H1 (cell line): ENCODE measurements at regions not wholly inside any gene's neighbourhood (a gene's known extent, or its start where the extent isn't known, plus 50 kb on each side); places are given as distances from the start of the nearest gene placed in this dataset.

Experiments
- CTCF ChIA-PET: fragments of 300-600 bp; sonication (Branson Sonifier 250); formaldehyde crosslinking; loops from one replicate; lab custom pipeline; 2021; ENCODE audit not compliant: partially characterized antibody; lab: Charles Lee
- POLR2A ChIA-PET: fragments of 300-600 bp; sonication (Branson Sonifier 250); formaldehyde crosslinking; loops from one replicate; lab custom pipeline; 2021; ENCODE audit warnings: inconsistent platforms; ENCODE audit not compliant: partially characterized antibody; lab: Charles Lee
- DNase-seq, 2 experiments: peaks; one replicate each; pipeline versions ENCODE4 v3.0.0 to v3.0.0-alpha.2; 2010 to 2022; ENCODE audit warnings: low spot score in 2 of 2, low read depth in 1 of 2, mixed read lengths in 1 of 2
- FAIRE-seq: peaks from 2 replicates; lab custom pipeline; 2011; peaks lifted over from hg19 to GRCh38; lab: Jason Lieb, UNC
- H2AFZ ChIP-seq: 2 replicates; pipeline ENCODE4 v1.8.1; 2012; ENCODE audit warnings: low read length, inconsistent platforms
- H2AK5ac ChIP-seq: 2 replicates; pipeline ENCODE4 v1.6.1; 2013; ENCODE audit warnings: low read depth, low read length
- H2BK120ac ChIP-seq: replicated peaks from 2 replicates; pipeline ENCODE3; 2013; ENCODE audit warnings: low read depth, low read length, inconsistent platforms
- H2BK12ac ChIP-seq: 2 replicates; pipeline ENCODE4 v1.6.1; 2013; ENCODE audit warnings: low read depth, low read length
- H2BK15ac ChIP-seq: 2 replicates; pipeline ENCODE4 v1.6.1; 2013; ENCODE audit warnings: low read length
- H2BK20ac ChIP-seq: 2 replicates; pipeline ENCODE4 v1.6.1; 2013; ENCODE audit warnings: low read length
- H2BK5ac ChIP-seq: 2 replicates; pipeline ENCODE4 v1.6.1; 2013; ENCODE audit warnings: low read depth, low read length
- H3K14ac ChIP-seq: 2 replicates; pipeline ENCODE4 v1.6.1; 2013; ENCODE audit warnings: inconsistent platforms; ENCODE audit not compliant: insufficient read length
- H3K18ac ChIP-seq: 2 replicates; pipeline ENCODE4 v1.6.1; 2013; ENCODE audit warnings: low read length; ENCODE audit errors: extremely low read depth
- H3K23ac ChIP-seq: 2 replicates; pipeline ENCODE4 v1.6.1; 2013; ENCODE audit warnings: inconsistent platforms; ENCODE audit not compliant: insufficient read length
- H3K23me2 ChIP-seq: 2 replicates; pipeline ENCODE4 v1.6.1; 2013; ENCODE audit warnings: low read depth, low read length
- H3K27ac ChIP-seq: 2 replicates; pipeline ENCODE4 v1.6.1; 2011; ENCODE audit warnings: low read depth, low read length, inconsistent platforms
- H3K27me3 ChIP-seq, 4 experiments: replicated peaks in 1 of 4; 1 replicate in 1 of 4; 2 replicates in 3 of 4; pipeline versions ENCODE4 v1.6.1 to v1.8.1; 2011 to 2013; ENCODE audit warnings: low read length in 3 of 4, mild to moderate bottlenecking in 3 of 4, inconsistent platforms in 2 of 4, mixed read lengths in 2 of 4, moderate library complexity in 1 of 4; ENCODE audit not compliant: control insufficient read depth in 3 of 4, insufficient read depth in 3 of 4; ENCODE audit errors: extremely low read depth in 1 of 4
- H3K36me3 ChIP-seq, 4 experiments: 2 replicates each; pipeline versions ENCODE4 v1.6.1 to v1.8.1; 2011 to 2013; ENCODE audit warnings: mild to moderate bottlenecking in 4 of 4, low read length in 3 of 4, moderate library complexity in 2 of 4, control low read depth in 1 of 4, inconsistent platforms in 1 of 4; ENCODE audit not compliant: insufficient read depth in 4 of 4, control insufficient read depth in 2 of 4
- H3K4ac ChIP-seq: replicated peaks from 2 replicates; pipeline ENCODE3; 2013; ENCODE audit warnings: low read length, low read depth, mixed read lengths, inconsistent platforms; ENCODE audit not compliant: insufficient read length
- H3K4me1 ChIP-seq, 4 experiments: replicated peaks in 1 of 4; 1 replicate in 1 of 4; 2 replicates in 3 of 4; pipeline versions ENCODE4 v1.6.1 to v1.8.1; 2011 to 2013; ENCODE audit warnings: low read length in 3 of 4, inconsistent platforms in 2 of 4, mixed read lengths in 1 of 4; ENCODE audit not compliant: insufficient read depth in 4 of 4, control insufficient read depth in 3 of 4
- H3K4me2 ChIP-seq, 2 experiments: 2 replicates each; pipeline versions ENCODE4 v1.6.1 to v1.8.1; 2011 to 2013; ENCODE audit warnings: low read depth in 2 of 2, low read length in 2 of 2, control low read depth in 1 of 2, inconsistent platforms in 1 of 2, mild to moderate bottlenecking in 1 of 2; ENCODE audit not compliant: insufficient read depth in 1 of 2
- H3K4me3 ChIP-seq, 4 experiments: fragments of 200-600, 300-600 bp in 1 of 4; sonication (generic), shearing (Covaris generic), sonication (Bioruptor Twin) in 1 of 4; 2 replicates each; pipeline versions ENCODE4 v1.5.1 to v1.8.1; 2011 to 2016; ENCODE audit warnings: low read length in 4 of 4, low read depth in 3 of 4, control low read depth in 2 of 4, inconsistent platforms in 2 of 4, mild to moderate bottlenecking in 2 of 4, mixed read lengths in 1 of 4, moderate library complexity in 1 of 4; ENCODE audit not compliant: insufficient read depth in 2 of 4; ENCODE audit errors: extremely low read depth in 1 of 4
- H3K56ac ChIP-seq: replicated peaks from 2 replicates; pipeline ENCODE3; 2013; ENCODE audit warnings: low read depth, mild to moderate bottlenecking, mixed read lengths, low read length, inconsistent platforms; ENCODE audit not compliant: insufficient read length
- H3K79me1 ChIP-seq: 2 replicates; pipeline ENCODE4 v1.6.1; 2013; ENCODE audit warnings: low read depth, low read length, control low read depth
- H3K79me2 ChIP-seq, 2 experiments: 2 replicates each; pipeline versions ENCODE4 v1.6.1 to v1.8.1; 2012 to 2013; ENCODE audit warnings: low read length in 2 of 2, mild to moderate bottlenecking in 2 of 2, inconsistent platforms in 1 of 2; ENCODE audit not compliant: insufficient read depth in 2 of 2, control insufficient read depth in 1 of 2
- H3K9ac ChIP-seq, 4 experiments: replicated peaks in 1 of 4; 1 replicate in 1 of 4; 2 replicates in 3 of 4; pipeline versions ENCODE4 v1.6.1 to v1.8.1; 2011 to 2013; ENCODE audit warnings: low read depth in 3 of 4, low read length in 3 of 4, control low read depth in 2 of 4, mild to moderate bottlenecking in 2 of 4, moderate library complexity in 2 of 4, inconsistent platforms in 1 of 4; ENCODE audit errors: extremely low read depth in 1 of 4
- H3K9me3 ChIP-seq, 2 experiments: 2 replicates each; pipeline versions ENCODE4 v1.6.1 to v1.8.1; 2012 to 2013; ENCODE audit warnings: mild to moderate bottlenecking in 2 of 2, moderate library complexity in 2 of 2, control low read depth in 1 of 2, inconsistent platforms in 1 of 2, low read depth in 1 of 2, low read length in 1 of 2, mixed read lengths in 1 of 2; ENCODE audit not compliant: insufficient read depth in 2 of 2
- H4K20me1 ChIP-seq, 2 experiments: replicated peaks in 1 of 2; 2 replicates each; pipeline versions ENCODE3 to v1.8.1; 2011 to 2013; ENCODE audit warnings: inconsistent platforms in 2 of 2, low read length in 2 of 2, mild to moderate bottlenecking in 1 of 2; ENCODE audit not compliant: insufficient read depth in 2 of 2, control insufficient read depth in 1 of 2
- H4K5ac ChIP-seq: 2 replicates; pipeline ENCODE4 v1.6.1; 2013; ENCODE audit warnings: low read length, low read depth, mixed read lengths, inconsistent platforms; ENCODE audit not compliant: insufficient read length
- H4K8ac ChIP-seq: 2 replicates; pipeline ENCODE4 v1.8.0; 2013; ENCODE audit warnings: mild to moderate bottlenecking, moderate library complexity, low read length, inconsistent platforms; ENCODE audit not compliant: insufficient read depth; ENCODE audit errors: extremely low read depth
- H4K91ac ChIP-seq: replicated peaks from 2 replicates; pipeline ENCODE3; 2013; ENCODE audit warnings: low read length, mixed read lengths, inconsistent platforms; ENCODE audit not compliant: insufficient read length
- BACH1 ChIP-seq: IDR thresholded peaks from 2 replicates; pipeline ENCODE4 v1.6.1; 2012; ENCODE audit warnings: low read length, improper control_type of control experiment
- FOSL1 ChIP-seq: IDR thresholded peaks from 2 replicates; pipeline ENCODE4 v1.6.1; 2011; ENCODE audit warnings: mild to moderate bottlenecking, low read depth, low read length, moderate library complexity; ENCODE audit not compliant: insufficient read depth
- GTF2F1 ChIP-seq: IDR thresholded peaks from 2 replicates; pipeline ENCODE4 v1.6.1; 2012; ENCODE audit warnings: low read depth, low read length, improper control_type of control experiment, borderline replicate concordance
- HDAC2 ChIP-seq, 2 experiments: fragments of 300-600 bp in 1 of 2; sonication (generic) in 1 of 2; IDR thresholded peaks; 2 replicates each; pipeline ENCODE4 v1.6.1; 2011 to 2012; ENCODE audit warnings: low read depth in 2 of 2, low read length in 2 of 2, mild to moderate bottlenecking in 2 of 2, moderate library complexity in 2 of 2, borderline replicate concordance in 1 of 2, inconsistent platforms in 1 of 2
- JUN ChIP-seq: IDR thresholded peaks from 2 replicates; pipeline ENCODE4 v1.6.1; 2011; ENCODE audit warnings: low read depth, mild to moderate bottlenecking, improper control_type of control experiment, low read length
- KDM5A ChIP-seq: fragments of 200-600 bp; IDR thresholded peaks from 2 replicates; pipeline ENCODE4 v1.7.1; 2012; ENCODE audit warnings: mild to moderate bottlenecking, low read length, inconsistent platforms, mixed read lengths
- RAD21 ChIP-seq, 2 experiments: IDR thresholded peaks in 1 of 2; conservative IDR thresholded peaks in 1 of 2; 2 replicates each; pipeline ENCODE4 v1.6.1; 2011; ENCODE audit warnings: low read depth in 2 of 2, low read length in 2 of 2, improper control_type of control experiment in 1 of 2, inconsistent platforms in 1 of 2, mild to moderate bottlenecking in 1 of 2, moderate library complexity in 1 of 2
- RFX5 ChIP-seq: IDR thresholded peaks from 2 replicates; pipeline ENCODE4 v1.6.1; 2011; ENCODE audit warnings: low read depth, low read length, improper control_type of control experiment, borderline replicate concordance
- SIRT6 ChIP-seq: IDR thresholded peaks from one replicate; pipeline ENCODE4 v1.7.1; 2012; ENCODE audit warnings: low read length, inconsistent platforms
- TCF12 ChIP-seq: IDR thresholded peaks from 2 replicates; pipeline ENCODE4 v1.6.1; 2011; ENCODE audit warnings: low read depth, mild to moderate bottlenecking, low read length
- YY1 ChIP-seq: IDR thresholded peaks from 2 replicates; pipeline ENCODE4 v1.6.1; 2011; ENCODE audit warnings: low read depth, mild to moderate bottlenecking, low read length
- WGBS, 2 experiments: shearing (Covaris generic) in 1 of 2; methylation state at CpG; one replicate each; pipeline versions ENCODE4 v1.1.6 to v1.1.7; 2013 to 2015; ENCODE audit warnings: low lambda C conversion rate in 2 of 2, mixed read lengths in 2 of 2, inconsistent platforms in 1 of 2, low coverage in 1 of 2, missing lambda C conversion rate in 1 of 2; ENCODE audit not compliant: insufficient replicate concordance in 2 of 2, insufficient coverage in 1 of 2, insufficient read length in 1 of 2; ENCODE audit errors: extremely low coverage in 1 of 2, missing lambda C conversion rate in 1 of 2; 5-methylcytosine and 5-hydroxymethylcytosine counted together
- TF ChIP-seq, protein P1 (sequence below), 3 experiments: IDR thresholded peaks; 1 replicate in 2 of 3; 2 replicates in 1 of 3; pipeline versions ENCODE4 v1.5.1 to v1.6.1; 2011; ENCODE audit warnings: low read length in 3 of 3, mild to moderate bottlenecking in 3 of 3, inconsistent platforms in 2 of 3, low read depth in 1 of 3, moderate library complexity in 1 of 3; ENCODE audit not compliant: insufficient read depth in 1 of 3; ENCODE audit errors: control extremely low read depth in 1 of 3

DNA sequence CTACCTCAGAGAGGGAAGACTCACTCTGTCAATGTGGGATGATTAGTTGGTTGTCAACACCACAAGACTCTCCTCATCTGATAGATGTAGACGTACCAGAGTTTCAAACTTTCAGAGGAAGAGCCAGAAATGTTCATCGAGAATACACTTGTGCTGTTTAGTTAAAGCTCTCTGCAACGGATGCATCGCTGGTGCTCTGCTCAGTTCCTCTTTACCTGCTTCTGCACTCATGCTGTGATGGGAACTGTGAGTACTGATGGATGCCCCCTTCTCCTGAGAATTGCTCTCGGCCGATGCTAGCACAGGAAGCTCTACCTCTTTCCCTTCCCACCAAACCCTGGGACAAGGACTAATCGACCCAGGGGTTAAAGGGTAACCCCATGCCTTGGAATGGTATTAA is 51.8 kb upstream of the CCDC54 start:
- H3K4me1 ChIP-seq: no peaks in the 10 kb centered on the region
- H2BK15ac ChIP-seq: no peak overlapping the region
- no peak overlapping the region for H3K4me2 ChIP-seq
- no peaks in the 10 kb centered on the region for H3K9me3 ChIP-seq
- H3K79me1 ChIP-seq: no peaks in the 10 kb centered on the region
- no peak overlapping the region for H2BK120ac ChIP-seq
- WGBS, 2 experiments: 88% methylated on average over 7 of the region's 7 CpGs; no CpG with 5 or more reads in 1 of the 2 experiments
- no peak overlapping the region for H3K27ac ChIP-seq
- no peak overlapping the region for H3K56ac ChIP-seq
- H4K20me1 ChIP-seq: no peaks in the 10 kb centered on the region
- no peak overlapping the region for H4K91ac ChIP-seq
- H3K79me2 ChIP-seq: no peaks in the 10 kb centered on the region
- FAIRE-seq: no peak
- ChIA-PET CTCF (interaction anchor here (1.1 to 1.2 kb wide), 2 partner anchors 41 to 124 kb away, joined by 3 to 7 read pairs; no protein-coding TSS in a partner anchor), POLR2A (no interaction called here)
- H3K14ac ChIP-seq: no peak overlapping the region
- no peak overlapping the region for H4K5ac ChIP-seq
- no peaks in the 10 kb centered on the region for H3K27me3 ChIP-seq
- H3K23me2 ChIP-seq: no peaks in the 10 kb centered on the region
- no peak for DNase-seq
- H4K8ac ChIP-seq: no peak overlapping the region
- H2AFZ ChIP-seq: no peak overlapping the region
- no peak overlapping the region for H2AK5ac ChIP-seq
- H3K4ac ChIP-seq: no peak overlapping the region
- H3K36me3 ChIP-seq: no peaks in the 10 kb centered on the region
- no peak overlapping the region for H2BK12ac ChIP-seq
- H2BK5ac ChIP-seq: no peak overlapping the region
- TF ChIP-seq GTF2F1 (no peak), JUN (no peak), RFX5 (no peak), FOSL1 (no peak), HDAC2 (IDR thresholded peaks at IDR 0.05; ENCODE audit: borderline replicate concordance in 1 of 2, low read depth in 2 of 2, low read length in 2 of 2) (no peak), BACH1 (no peak), RAD21 (IDR thresholded peaks at IDR 0.05 in 1 of 2, conservative IDR thresholded peaks at IDR 0.05 in 1 of 2; ENCODE audit: low read depth in 2 of 2, low read length in 2 of 2) (no peak), SIRT6 (no peak), TCF12 (no peak), KDM5A (no peak), YY1 (no peak)
- TF ChIP-seq, protein P1, sequence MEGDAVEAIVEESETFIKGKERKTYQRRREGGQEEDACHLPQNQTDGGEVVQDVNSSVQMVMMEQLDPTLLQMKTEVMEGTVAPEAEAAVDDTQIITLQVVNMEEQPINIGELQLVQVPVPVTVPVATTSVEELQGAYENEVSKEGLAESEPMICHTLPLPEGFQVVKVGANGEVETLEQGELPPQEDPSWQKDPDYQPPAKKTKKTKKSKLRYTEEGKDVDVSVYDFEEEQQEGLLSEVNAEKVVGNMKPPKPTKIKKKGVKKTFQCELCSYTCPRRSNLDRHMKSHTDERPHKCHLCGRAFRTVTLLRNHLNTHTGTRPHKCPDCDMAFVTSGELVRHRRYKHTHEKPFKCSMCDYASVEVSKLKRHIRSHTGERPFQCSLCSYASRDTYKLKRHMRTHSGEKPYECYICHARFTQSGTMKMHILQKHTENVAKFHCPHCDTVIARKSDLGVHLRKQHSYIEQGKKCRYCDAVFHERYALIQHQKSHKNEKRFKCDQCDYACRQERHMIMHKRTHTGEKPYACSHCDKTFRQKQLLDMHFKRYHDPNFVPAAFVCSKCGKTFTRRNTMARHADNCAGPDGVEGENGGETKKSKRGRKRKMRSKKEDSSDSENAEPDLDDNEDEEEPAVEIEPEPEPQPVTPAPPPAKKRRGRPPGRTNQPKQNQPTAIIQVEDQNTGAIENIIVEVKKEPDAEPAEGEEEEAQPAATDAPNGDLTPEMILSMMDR (IDR thresholded peaks at IDR 0.05; ENCODE audit: control extremely low read depth in 1 of 3, insufficient read depth in 1 of 3, low read depth in 1 of 3, low read length in 3 of 3): no peak
- no peak overlapping the region for H2BK20ac ChIP-seq
- H3K23ac ChIP-seq: no peak overlapping the region
- no peak overlapping the region for H3K4me3 ChIP-seq
- no peak overlapping the region for H3K9ac ChIP-seq
- no peak overlapping the region for H3K18ac ChIP-seq
